Gastrocnemius medialis (tissue), 4 donors: ENCODE measurements at regions not wholly inside any gene's neighbourhood (a gene's known extent, or its start where the extent isn't known, plus 50 kb on each side); places are given as distances from the start of the nearest gene placed in this dataset.

Source experiments
- ATAC-seq, 2 donors: fragments of 150-250 bp; one replicate each; pipeline ENCODE4 v1.9.1; 2016
- DNase-seq, 2 donors: peaks; one replicate each; pipeline ENCODE4 v3.0.0-alpha.2; 2019
- H3K27ac ChIP-seq, 4 donors: fragments of 200-600 bp; sonication (generic); 1 replicate in 1 of 4; 2 replicates in 3 of 4; pipeline ENCODE4 v1.5.1; 2016 to 2018; ENCODE audit warnings: mild to moderate bottlenecking in 2 of 4, moderate library complexity in 1 of 4
- H3K27me3 ChIP-seq, 3 donors: fragments of 200-600 bp; sonication (generic) in 2 of 3; 1 replicate in 1 of 3; 2 replicates in 2 of 3; pipeline versions ENCODE4 v1.5.1 to v1.6.0; 2016 to 2019; ENCODE audit warnings: mild to moderate bottlenecking in 1 of 3, moderate library complexity in 1 of 3
- H3K36me3 ChIP-seq, 2 donors: fragments of 200-600 bp; sonication (generic) in 1 of 2; one replicate each; pipeline ENCODE4 v1.5.1; 2017 to 2018
- H3K4me1 ChIP-seq, 2 donors: fragments of 200-600 bp; sonication (generic) in 1 of 2; one replicate each; pipeline ENCODE4 v1.5.1; 2016 to 2017; ENCODE audit warnings: mild to moderate bottlenecking in 2 of 2
- H3K4me3 ChIP-seq, 4 donors: fragments of 200-600 bp; sonication (generic) in 3 of 4; 1 replicate in 1 of 4; 2 replicates in 3 of 4; pipeline ENCODE4 v1.5.1; 2016 to 2019; ENCODE audit warnings: mild to moderate bottlenecking in 2 of 4
- H3K9me3 ChIP-seq, 3 donors: fragments of 200-600 bp; sonication (generic) in 2 of 3; 1 replicate in 1 of 3; 2 replicates in 2 of 3; pipeline ENCODE4 v1.5.1; 2016 to 2019
- POLR2A ChIP-seq, 2 donors: fragments of 450-650 bp; IDR thresholded peaks; one replicate each; pipeline ENCODE4 v1.6.1; 2017; ENCODE audit warnings: antibody characterized with exemption in 2 of 2, mild to moderate bottlenecking in 2 of 2, moderate library complexity in 2 of 2
- in situ Hi-C, 4 donors: fragments of 200-750 bp; cut with MboI; loops; one replicate each; pipeline versions ENCODE4 v1.15.0 to v1.8.0; 2017; ENCODE audit warnings: low sequenced_read_pairs in 4 of 4
- intact Hi-C: fragments of 100-400 bp; cut with DNase I; formaldehyde crosslinking; loops from one replicate; pipeline ENCODE4 v1.15.1; 2023; ENCODE audit warnings: low total_unique reads
- TF ChIP-seq, protein P1 (sequence below), 5 experiments: fragments of 450-650 bp in 3 of 5; fragments of 200-600 bp in 2 of 5; sonication (generic) in 2 of 5; IDR thresholded peaks in 4 of 5; conservative IDR thresholded peaks in 1 of 5; 1 replicate in 4 of 5; 2 replicates in 1 of 5; pipeline ENCODE4 v1.5.1; 2016 to 2019; ENCODE audit warnings: antibody characterized with exemption in 5 of 5, mild to moderate bottlenecking in 3 of 5, moderate library complexity in 3 of 5

DNA sequence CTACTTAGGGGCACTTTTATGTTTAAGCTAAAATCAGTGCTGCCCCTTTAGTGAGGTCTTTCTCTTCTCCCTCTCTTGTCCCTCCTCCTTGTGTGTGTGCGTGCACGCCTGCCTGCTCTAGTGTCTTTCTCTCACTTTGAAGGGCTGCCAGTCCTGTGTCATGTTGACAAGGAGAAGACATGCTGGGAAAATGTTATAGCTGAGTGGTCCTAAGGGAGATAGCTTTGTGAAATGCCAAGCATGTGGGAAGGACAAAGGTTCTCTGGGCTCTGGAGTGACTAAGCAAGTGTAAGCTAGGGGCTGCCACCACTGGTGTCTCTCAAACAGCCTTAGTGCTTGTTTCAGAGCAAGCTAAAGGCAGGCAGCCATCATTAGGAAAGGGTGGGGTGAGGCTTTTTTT is 108.4 kb downstream of the EMP1 start:
- Histone ChIP-seq H3K36me3 (no peaks in the 10 kb centered on the region), H3K27me3 (no peaks in the 10 kb centered on the region), H3K27ac (no peak overlapping the region), H3K4me1 (no peaks in the 10 kb centered on the region), H3K9me3 (no peaks in the 10 kb centered on the region), H3K4me3 (no peak overlapping the region)
- ATAC-seq (no peak), DNase-seq (no peak)
- intact Hi-C loops (no loop called here), in situ Hi-C loops (no loop called here)
- TF ChIP-seq POLR2A (IDR thresholded peaks at IDR 0.05), result no peak
- TF ChIP-seq, protein P1, sequence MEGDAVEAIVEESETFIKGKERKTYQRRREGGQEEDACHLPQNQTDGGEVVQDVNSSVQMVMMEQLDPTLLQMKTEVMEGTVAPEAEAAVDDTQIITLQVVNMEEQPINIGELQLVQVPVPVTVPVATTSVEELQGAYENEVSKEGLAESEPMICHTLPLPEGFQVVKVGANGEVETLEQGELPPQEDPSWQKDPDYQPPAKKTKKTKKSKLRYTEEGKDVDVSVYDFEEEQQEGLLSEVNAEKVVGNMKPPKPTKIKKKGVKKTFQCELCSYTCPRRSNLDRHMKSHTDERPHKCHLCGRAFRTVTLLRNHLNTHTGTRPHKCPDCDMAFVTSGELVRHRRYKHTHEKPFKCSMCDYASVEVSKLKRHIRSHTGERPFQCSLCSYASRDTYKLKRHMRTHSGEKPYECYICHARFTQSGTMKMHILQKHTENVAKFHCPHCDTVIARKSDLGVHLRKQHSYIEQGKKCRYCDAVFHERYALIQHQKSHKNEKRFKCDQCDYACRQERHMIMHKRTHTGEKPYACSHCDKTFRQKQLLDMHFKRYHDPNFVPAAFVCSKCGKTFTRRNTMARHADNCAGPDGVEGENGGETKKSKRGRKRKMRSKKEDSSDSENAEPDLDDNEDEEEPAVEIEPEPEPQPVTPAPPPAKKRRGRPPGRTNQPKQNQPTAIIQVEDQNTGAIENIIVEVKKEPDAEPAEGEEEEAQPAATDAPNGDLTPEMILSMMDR (IDR thresholded peaks at IDR 0.05 in 4 of 5, conservative IDR thresholded peaks at IDR 0.05 in 1 of 5), result no peak

DNA sequence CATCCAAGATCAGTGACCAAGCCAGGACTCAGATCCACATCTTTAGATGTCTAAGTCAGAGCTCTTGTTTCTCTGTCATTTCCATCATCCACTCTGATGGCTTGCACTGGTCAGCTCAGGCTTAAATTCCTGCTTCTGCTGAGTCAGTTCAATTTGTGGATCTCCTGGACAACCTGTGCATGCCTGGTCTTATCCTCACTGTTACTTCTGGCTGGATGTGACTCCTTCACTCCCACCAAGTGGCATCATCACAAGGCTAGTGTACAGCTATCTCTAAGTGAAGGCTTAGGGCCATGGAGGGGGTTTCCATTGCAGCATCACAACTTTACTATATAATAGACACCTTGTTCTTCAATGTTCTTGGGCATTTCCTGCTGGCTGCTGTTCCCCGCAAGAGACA is 102.9 kb downstream of the EMP1 start:
- TF ChIP-seq POLR2A (IDR thresholded peaks at IDR 0.05), result no peak
- TF ChIP-seq, protein P1 (IDR thresholded peaks at IDR 0.05 in 4 of 5, conservative IDR thresholded peaks at IDR 0.05 in 1 of 5), result no peak
- no peak overlapping the region for H3K27ac ChIP-seq
- ATAC-seq, result no peak
- no peak overlapping the region for H3K4me3 ChIP-seq
- H3K36me3 ChIP-seq, result no peaks in the 10 kb centered on the region
- in situ Hi-C loops (loop anchor here in 1 of 4 donors (25.0 kb wide), 1 partner anchor 863 kb away; no protein-coding TSS in a partner anchor), intact Hi-C loops (no loop called here)
- no peak for DNase-seq
- H3K27me3 ChIP-seq, result no peaks in the 10 kb centered on the region
- H3K9me3 ChIP-seq, result no peaks in the 10 kb centered on the region
- no peaks in the 10 kb centered on the region for H3K4me1 ChIP-seq

DNA sequence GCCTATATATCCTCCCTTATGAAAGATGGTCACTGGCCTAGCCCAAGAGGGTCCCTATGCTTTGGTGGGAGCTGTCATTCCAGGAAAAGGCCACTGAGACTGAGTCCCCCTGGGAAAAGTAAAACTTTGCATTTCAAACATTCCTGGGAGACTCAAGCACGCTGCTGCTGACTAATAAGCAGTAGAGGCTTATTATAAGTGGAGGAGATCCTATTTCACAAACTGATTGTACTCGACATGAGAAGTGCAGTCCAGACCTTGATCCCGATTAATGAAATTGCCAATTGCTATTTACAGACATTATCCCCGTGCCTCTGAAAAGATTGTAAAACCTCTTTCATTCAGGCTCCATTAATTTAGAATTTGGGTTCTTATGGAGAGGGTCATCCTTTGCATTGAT is 96.6 kb downstream of the EMP1 start:
- Histone ChIP-seq H3K27me3 (no peaks in the 10 kb centered on the region), H3K9me3 (no peaks in the 10 kb centered on the region), H3K4me3 (no peak overlapping the region), H3K36me3 (no peaks in the 10 kb centered on the region), H3K27ac (no peak overlapping the region), H3K4me1 (no peaks in the 10 kb centered on the region)
- ATAC-seq (no peak), DNase-seq (no peak)
- intact Hi-C loops (no loop called here), in situ Hi-C loops (loop anchor here in 1 of 4 donors (25.0 kb wide), 1 partner anchor 869 kb away; no protein-coding TSS in a partner anchor)
- no peak for TF ChIP-seq POLR2A (IDR thresholded peaks at IDR 0.05)
- TF ChIP-seq, protein P1 (IDR thresholded peaks at IDR 0.05 in 4 of 5, conservative IDR thresholded peaks at IDR 0.05 in 1 of 5), result no peak

DNA sequence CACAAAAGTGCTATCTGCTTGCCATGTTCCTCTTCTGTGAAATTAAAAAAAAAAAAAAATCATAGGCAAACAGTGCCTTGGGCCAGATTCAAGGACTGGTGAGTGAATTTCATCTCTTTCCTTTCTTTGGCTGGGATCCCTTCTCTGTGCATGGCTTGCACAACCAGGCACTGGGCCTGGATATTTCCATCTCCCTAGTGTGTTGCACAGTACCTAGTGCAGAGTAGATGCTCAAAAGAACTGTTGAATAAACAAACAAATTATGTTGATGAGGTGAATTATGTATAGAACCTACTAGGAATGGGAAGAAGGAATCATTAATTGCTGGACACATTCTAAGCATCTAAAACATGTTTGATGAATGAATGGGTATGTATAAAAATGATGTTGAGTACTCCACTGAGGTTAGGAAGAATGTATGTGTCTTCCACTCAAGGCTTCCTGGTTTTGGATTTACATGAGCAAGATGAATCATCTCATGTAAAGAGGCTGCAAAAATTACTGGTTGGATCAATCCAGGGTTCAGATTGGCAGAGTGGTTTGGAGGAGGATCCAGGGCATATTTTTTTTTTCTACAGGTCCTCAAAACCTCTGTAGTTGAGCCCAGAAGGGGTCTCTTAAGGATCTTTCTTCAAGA is 93.2 kb downstream of the EMP1 start:
- H3K9me3 ChIP-seq, result no peaks in the 10 kb centered on the region
- no peaks in the 10 kb centered on the region for H3K27me3 ChIP-seq
- intact Hi-C loops, result no loop called here
- no peak overlapping the region for H3K27ac ChIP-seq
- no peak overlapping the region for H3K4me3 ChIP-seq
- in situ Hi-C loops, result loop anchor here in 1 of 4 donors (25.0 kb wide), 1 partner anchor 873 kb away; no protein-coding TSS in a partner anchor
- DNase-seq (peak; percentile 7 to 30), ATAC-seq (peak; percentile 76 to 82)
- H3K36me3 ChIP-seq, result no peaks in the 10 kb centered on the region
- TF ChIP-seq POLR2A (IDR thresholded peaks at IDR 0.05), result no peak
- TF ChIP-seq, protein P1 (IDR thresholded peaks at IDR 0.05 in 4 of 5, conservative IDR thresholded peaks at IDR 0.05 in 1 of 5), result no peak
- no peaks in the 10 kb centered on the region for H3K4me1 ChIP-seq
